GM12891 (cell line): ENCODE measurements at regions not wholly inside any gene's neighbourhood (a gene's known extent, or its start where the extent isn't known, plus 50 kb on each side); places are given as distances from the start of the nearest gene placed in this dataset.

Experiments used
- POLR2A ChIP-seq: IDR thresholded peaks from 2 replicates; pipeline ENCODE4 v1.6.1; 2011; ENCODE audit warnings: low read depth, low read length, control low read depth
- POLR2AphosphoS5 ChIP-seq: IDR thresholded peaks from 2 replicates; pipeline ENCODE4 v1.6.1; 2011; ENCODE audit warnings: low read depth, low read length, control low read depth

- TF ChIP-seq POLR2A (no peak), POLR2AphosphoS5 (no peak)
These were observed 117.2 kb upstream of the FGGY start for GRCh38 chr1:59179673-59180072.
